ENCODE measurements at regions not wholly inside any gene's neighbourhood (a gene's known extent, or its start where the extent isn't known, plus 50 kb on each side); places are given as distances from the start of the nearest gene placed in this dataset.

- DNase-seq (ENCODE audit: low read depth in 4 of 4, low spot score in 3 of 4) = no peak
Measured at GRCh38 chr2:18911416-18911815, 322.0 kb upstream of the NT5C1B start.

GRCh38 chr2:18910843-18911242 lies 321.5 kb upstream of the NT5C1B start:
- no peak for DNase-seq (ENCODE audit: low read depth in 4 of 4, low spot score in 3 of 4)

GRCh38 chr2:18907937-18908336 lies 318.6 kb upstream of the NT5C1B start:
- no peak for DNase-seq (ENCODE audit: low read depth in 4 of 4, low spot score in 3 of 4)

- no peak for DNase-seq (ENCODE audit: low read depth in 4 of 4, low spot score in 3 of 4)
Measured at GRCh38 chr2:18907508-18907907, 318.1 kb upstream of the NT5C1B start.

GRCh38 chr2:18903750-18904149 lies 314.4 kb upstream of the NT5C1B start:
- no peak for DNase-seq (ENCODE audit: low read depth in 4 of 4, low spot score in 3 of 4)

GRCh38 chr2:18901242-18901641 lies 311.9 kb upstream of the NT5C1B start:
- no peak for DNase-seq (ENCODE audit: low read depth in 4 of 4, low spot score in 3 of 4)

GRCh38 chr2:18900691-18901141 lies 311.3 kb upstream of the NT5C1B start:
- DNase-seq (ENCODE audit: low read depth in 4 of 4, low spot score in 3 of 4) = no peak

GRCh38 chr2:18899725-18900124 lies 310.4 kb upstream of the NT5C1B start:
- DNase-seq (ENCODE audit: low read depth in 4 of 4, low spot score in 3 of 4) = no peak

GRCh38 chr2:18898271-18898670 lies 308.9 kb upstream of the NT5C1B start:
- DNase-seq (ENCODE audit: low read depth in 4 of 4, low spot score in 3 of 4) = no peak

- DNase-seq (ENCODE audit: low read depth in 4 of 4, low spot score in 3 of 4) = no peak
Measured at GRCh38 chr2:18896125-18896764, 306.9 kb upstream of the NT5C1B start.

GRCh38 chr2:18891600-18892345 lies 302.4 kb upstream of the NT5C1B start:
- DNase-seq (ENCODE audit: low read depth in 4 of 4, low spot score in 3 of 4) = no peak

GRCh38 chr2:18889565-18890332 lies 300.4 kb upstream of the NT5C1B start:
- DNase-seq (ENCODE audit: low read depth in 4 of 4, low spot score in 3 of 4) = no peak

- no peak for DNase-seq (ENCODE audit: low read depth in 4 of 4, low spot score in 3 of 4)
Measured at GRCh38 chr2:18885457-18885856, 296.1 kb upstream of the NT5C1B start.

- no peak for DNase-seq (ENCODE audit: low read depth in 4 of 4, low spot score in 3 of 4)
Measured at GRCh38 chr2:18883616-18884456, 294.5 kb upstream of the NT5C1B start.

- DNase-seq (ENCODE audit: low read depth in 4 of 4, low spot score in 3 of 4) = no peak
Measured at GRCh38 chr2:18871430-18871829, 282.1 kb upstream of the NT5C1B start.

- no peak for DNase-seq (ENCODE audit: low read depth in 4 of 4, low spot score in 3 of 4)
Measured at GRCh38 chr2:18870307-18870706, 280.9 kb upstream of the NT5C1B start.

- no peak for DNase-seq (ENCODE audit: low read depth in 4 of 4, low spot score in 3 of 4)
Measured at GRCh38 chr2:18861951-18862350, 272.6 kb upstream of the NT5C1B start.

- DNase-seq (ENCODE audit: low read depth in 4 of 4, low spot score in 3 of 4) = no peak
Measured at GRCh38 chr2:18860179-18860578, 270.8 kb upstream of the NT5C1B start.

- no peak for DNase-seq (ENCODE audit: low read depth in 4 of 4, low spot score in 3 of 4)
Measured at GRCh38 chr2:18856765-18857164, 267.4 kb upstream of the NT5C1B start.

- DNase-seq (ENCODE audit: low read depth in 4 of 4, low spot score in 3 of 4) = no peak
Measured at GRCh38 chr2:18855027-18855426, 265.7 kb upstream of the NT5C1B start.
